Neural cell (in vitro differentiated cells): ENCODE measurements at regions not wholly inside any gene's neighbourhood (a gene's known extent, or its start where the extent isn't known, plus 50 kb on each side); places are given as distances from the start of the nearest gene placed in this dataset.

Source experiments
- H2AFZ ChIP-seq: fragments of 200-600, 300-800 bp; sonication (generic), shearing (Covaris generic); 2 replicates; pipeline ENCODE4 v1.6.0; 2014; ENCODE audit warnings: low read depth, mild to moderate bottlenecking, antibody characterized with exemption, low read length, moderate library complexity
- H3F3A ChIP-seq: fragments of 200-600 bp; shearing (Covaris generic); 2 replicates; pipeline ENCODE4 v1.6.1; 2016; ENCODE audit warnings: mild to moderate bottlenecking, moderate library complexity, mixed read lengths, antibody characterized with exemption, low read length; ENCODE audit not compliant: insufficient read depth, poor library complexity, severe bottlenecking
- H3K27ac ChIP-seq: fragments of 200-600, 300-800 bp; sonication (generic), shearing (Covaris generic); 2 replicates; pipeline ENCODE4 v1.5.1; 2014; ENCODE audit warnings: mild to moderate bottlenecking, low read length, moderate library complexity
- H3K27me3 ChIP-seq: fragments of 300-800, 200-600 bp; sonication (generic), shearing (Covaris generic); 2 replicates; pipeline ENCODE4 v1.6.0; 2014; ENCODE audit warnings: mild to moderate bottlenecking, low read depth, low read length, moderate library complexity; ENCODE audit not compliant: insufficient read depth
- H3K36me3 ChIP-seq: fragments of 300-800, 200-600 bp; sonication (generic), shearing (Covaris generic); 2 replicates; pipeline ENCODE4 v1.5.1; 2014; ENCODE audit warnings: mild to moderate bottlenecking, antibody characterized with exemption, low read length, moderate library complexity; ENCODE audit not compliant: insufficient read depth
- H3K4me2 ChIP-seq: fragments of 300-800, 200-600 bp; sonication (generic), shearing (Covaris generic); 2 replicates; pipeline ENCODE4 v1.6.0; 2014; ENCODE audit warnings: mild to moderate bottlenecking, low read length
- H3K4me3 ChIP-seq: fragments of 300-800, 200-600 bp; sonication (generic), shearing (Covaris generic); 2 replicates; pipeline ENCODE4 v1.5.1; 2014; ENCODE audit warnings: mild to moderate bottlenecking, low read length, moderate library complexity
- H3K79me2 ChIP-seq: fragments of 200-600 bp; shearing (Covaris generic); replicated peaks from 2 replicates; pipeline ENCODE4 v1.6.0; 2014; ENCODE audit warnings: mild to moderate bottlenecking, low read length, moderate library complexity; ENCODE audit not compliant: insufficient read depth
- H3K9ac ChIP-seq: fragments of 300-800, 200-600 bp; sonication (generic), shearing (Covaris generic); 2 replicates; pipeline ENCODE4 v1.6.1; 2016; ENCODE audit warnings: mild to moderate bottlenecking, low read length, mixed read lengths
- H3K9me2 ChIP-seq: fragments of 200-600 bp; shearing (Covaris generic); 2 replicates; pipeline ENCODE4 v1.6.1; 2016; ENCODE audit warnings: mild to moderate bottlenecking, low read length, mixed read lengths; ENCODE audit not compliant: insufficient read depth
- H3K9me3 ChIP-seq: fragments of 200-600, 300-800 bp; sonication (generic), shearing (Covaris generic); 2 replicates; pipeline ENCODE4 v1.6.1; 2016; ENCODE audit warnings: mild to moderate bottlenecking, mixed run types, low read length, moderate library complexity, mixed read lengths
- H4K20me1 ChIP-seq: fragments of 200-600 bp; shearing (Covaris generic); 2 replicates; pipeline ENCODE4 v1.6.1; 2016; ENCODE audit warnings: mild to moderate bottlenecking, mixed run types; ENCODE audit not compliant: insufficient read depth
- CTCF ChIP-seq: fragments of 450-650 bp; IDR thresholded peaks from 2 replicates; pipeline ENCODE4 v1.5.1; 2014; ENCODE audit warnings: antibody characterized with exemption, mild to moderate bottlenecking, moderate library complexity; ENCODE audit not compliant: poor library complexity, severe bottlenecking
- EP300 ChIP-seq: fragments of 450-650 bp; conservative IDR thresholded peaks from 2 replicates; pipeline ENCODE4 v1.6.1; 2014; ENCODE audit warnings: antibody characterized with exemption, mild to moderate bottlenecking, moderate library complexity; ENCODE audit not compliant: poor library complexity, severe bottlenecking
- EZH2 ChIP-seq: fragments of 200-600, 300-800 bp; shearing (Covaris generic), sonication (generic); IDR thresholded peaks from 2 replicates; pipeline ENCODE4 v1.6.1; 2014; ENCODE audit warnings: antibody characterized with exemption, low read length, borderline replicate concordance, mild to moderate bottlenecking; ENCODE audit not compliant: insufficient read depth, poor library complexity, severe bottlenecking
- MXI1 ChIP-seq: fragments of 450-650 bp; conservative IDR thresholded peaks from 2 replicates; pipeline ENCODE4 v1.6.1; 2014; ENCODE audit warnings: antibody characterized with exemption, mild to moderate bottlenecking; ENCODE audit not compliant: poor library complexity, severe bottlenecking
- POLR2AphosphoS5 ChIP-seq: IDR thresholded peaks from 2 replicates; pipeline ENCODE4 v1.6.1; 2012
- RAD21 ChIP-seq: fragments of 450-650 bp; conservative IDR thresholded peaks from 2 replicates; pipeline ENCODE4 v1.6.1; 2014; ENCODE audit warnings: antibody characterized with exemption, mild to moderate bottlenecking, moderate library complexity
- REST ChIP-seq: IDR thresholded peaks from 2 replicates; pipeline ENCODE4 v1.6.1; 2012; ENCODE audit warnings: borderline replicate concordance
- SMC3 ChIP-seq: fragments of 450-650 bp; conservative IDR thresholded peaks from 2 replicates; pipeline ENCODE4 v1.6.1; 2014; ENCODE audit warnings: antibody characterized with exemption, mild to moderate bottlenecking, moderate library complexity; ENCODE audit not compliant: poor library complexity
- TAF1 ChIP-seq: IDR thresholded peaks from 2 replicates; pipeline ENCODE4 v1.6.1; 2012; ENCODE audit warnings: low read depth

- H3K27ac ChIP-seq = no peak overlapping the region
- H2AFZ ChIP-seq = no peak overlapping the region
- no peak for TF ChIP-seq EZH2
- TF ChIP-seq EP300 = no peak
- no peak for TF ChIP-seq POLR2AphosphoS5
- no peak for TF ChIP-seq CTCF
- no peak for TF ChIP-seq TAF1
- TF ChIP-seq REST = no peak
Observed at GRCh38 chr14:65280653-65281052, 131.9 kb upstream of the FUT8 start.

GRCh38 chr14:65281991-65282895 lies 130.3 kb upstream of the FUT8 start:
- no peak overlapping the region for H3K4me2 ChIP-seq
- no peaks in the 10 kb centered on the region for H3K27me3 ChIP-seq
- no peaks in the 10 kb centered on the region for H3K79me2 ChIP-seq
- peak overlapping the region; percentile 9 for H2AFZ ChIP-seq
- H3K9me2 ChIP-seq = no peaks in the 10 kb centered on the region
- H3K4me3 ChIP-seq = peak overlapping the region; percentile 10
- no peak overlapping the region for H3K27ac ChIP-seq
- H3K9me3 ChIP-seq = peaks cover 3% of the 10 kb centered on the region
- TF ChIP-seq EP300 (no peak), EZH2 (no peak), TAF1 (no peak), POLR2AphosphoS5 (no peak), RAD21 (no peak), MXI1 (no peak), CTCF (no peak), REST (no peak), SMC3 (no peak)
- H3K36me3 ChIP-seq = no peaks in the 10 kb centered on the region
- H4K20me1 ChIP-seq = no peaks in the 10 kb centered on the region
- no peaks in the 10 kb centered on the region for H3F3A ChIP-seq
- H3K9ac ChIP-seq = no peak overlapping the region

More at GRCh38 chr14:65280653-65281052, 131.9 kb upstream of the FUT8 start:
- H3K4me3 ChIP-seq = no peak overlapping the region
- H3K9ac ChIP-seq = no peak overlapping the region
- H3K79me2 ChIP-seq = no peaks in the 10 kb centered on the region
- H3K9me3 ChIP-seq = peaks cover 3% of the 10 kb centered on the region
- no peak overlapping the region for H3K4me2 ChIP-seq
- H4K20me1 ChIP-seq = no peaks in the 10 kb centered on the region
- H3K27me3 ChIP-seq = no peaks in the 10 kb centered on the region
- no peaks in the 10 kb centered on the region for H3K9me2 ChIP-seq
- H3F3A ChIP-seq = no peaks in the 10 kb centered on the region
- no peaks in the 10 kb centered on the region for H3K36me3 ChIP-seq
